Activated CD4-positive, alpha-beta memory T cell treated with anti-CD3 and anti-CD28 coated beads, Interleukin-2, amount 10 ng/mL, durations not matched to agents 7 days and 5 days (primary cell): ENCODE measurements at regions not wholly inside any gene's neighbourhood (a gene's known extent, or its start where the extent isn't known, plus 50 kb on each side); places are given as distances from the start of the nearest gene placed in this dataset.
"Not testable (repeated sequence)": the region's sequence is repeated elsewhere in the genome, so short reads cannot be mapped to it uniquely, and the experiment has no call there.

Experiments
- CTCF ChIA-PET: fragments of 350-600 bp; sonication (Branson Sonifier 250); formaldehyde crosslinking; loops from one replicate; lab custom pipeline; 2021; ENCODE audit warnings: antibody characterized with exemption, inconsistent platforms; lab: Charles Lee
- POLR2A ChIA-PET: fragments of 350-600 bp; sonication (Branson Sonifier 250); formaldehyde crosslinking; loops from one replicate; lab custom pipeline; 2021; ENCODE audit warnings: antibody characterized with exemption; lab: Charles Lee
- DNase-seq: peaks from one replicate; pipeline ENCODE4 v3.0.0-alpha.2; 2020
- H3K27ac Mint-ChIP-seq: one replicate; pipeline ENCODE4 v1.8.0; 2021; ENCODE audit warnings: mild to moderate bottlenecking, mixed read lengths
- H3K27me3 Mint-ChIP-seq: one replicate; pipeline ENCODE4 v1.8.0; 2021; ENCODE audit warnings: mixed read lengths
- H3K36me3 Mint-ChIP-seq: one replicate; pipeline ENCODE4 v1.8.0; 2021; ENCODE audit warnings: low read depth, mixed read lengths
- H3K4me1 Mint-ChIP-seq: one replicate; pipeline ENCODE4 v1.8.0; 2021; ENCODE audit warnings: mixed read lengths
- H3K4me3 Mint-ChIP-seq: one replicate; pipeline ENCODE4 v1.8.0; 2021; ENCODE audit warnings: mild to moderate bottlenecking, mixed read lengths
- H3K9me3 Mint-ChIP-seq: one replicate; pipeline ENCODE4 v1.8.0; 2021; ENCODE audit warnings: mixed read lengths

GRCh38 chr4:111282035-111282434, 659.2 kb upstream of the PITX2 start:
- POLR2A ChIA-PET = no interaction called here
- H3K27me3 Mint-ChIP-seq = no peaks in the 10 kb centered on the region
- no peak overlapping the region for H3K27ac Mint-ChIP-seq
- no peaks in the 10 kb centered on the region for H3K36me3 Mint-ChIP-seq
- H3K4me3 Mint-ChIP-seq = no peak overlapping the region
- CTCF ChIA-PET = interaction anchor here (1.3 kb wide), 1 partner anchor 28 kb away, joined by 3 read pairs; no protein-coding TSS in a partner anchor
- no peaks in the 10 kb centered on the region for H3K4me1 Mint-ChIP-seq
- DNase-seq = no peak
- H3K9me3 Mint-ChIP-seq = no peaks in the 10 kb centered on the region

GRCh38 chr4:111283066-111283677, 660.3 kb upstream of the PITX2 start:
- peak; percentile 45 for DNase-seq
- Mint-ChIP-seq H3K4me3 (no peak overlapping the region), H3K36me3 (no peaks in the 10 kb centered on the region), H3K9me3 (no peaks in the 10 kb centered on the region), H3K27me3 (no peaks in the 10 kb centered on the region), H3K27ac (no peak overlapping the region), H3K4me1 (no peaks in the 10 kb centered on the region)
- ChIA-PET CTCF (interaction anchor here (0.9 to 1.3 kb wide), 2 partner anchors 29 to 43 kb away, joined by 3 read pairs; no protein-coding TSS in a partner anchor), POLR2A (no interaction called here)

GRCh38 chr4:111296466-111296865, 673.6 kb upstream of the PITX2 start:
- Mint-ChIP-seq H3K9me3 (peaks cover 3% of the 10 kb centered on the region), H3K4me3 (no peak overlapping the region), H3K36me3 (no peaks in the 10 kb centered on the region), H3K27ac (no peak overlapping the region), H3K4me1 (no peaks in the 10 kb centered on the region), H3K27me3 (no peaks in the 10 kb centered on the region)
- DNase-seq = no peak
- ChIA-PET POLR2A (no interaction called here), CTCF (no interaction called here)

- H3K9me3 Mint-ChIP-seq = peaks cover 3% of the 10 kb centered on the region
- no peaks in the 10 kb centered on the region for H3K27me3 Mint-ChIP-seq
- DNase-seq = no peak
- POLR2A ChIA-PET = no interaction called here
- no peaks in the 10 kb centered on the region for H3K36me3 Mint-ChIP-seq
- H3K27ac Mint-ChIP-seq = no peak overlapping the region
- no peaks in the 10 kb centered on the region for H3K4me1 Mint-ChIP-seq
- CTCF ChIA-PET = no interaction called here
- H3K4me3 Mint-ChIP-seq = no peak overlapping the region
Measured at GRCh38 chr4:111303806-111304205, 680.9 kb upstream of the PITX2 start.

- Mint-ChIP-seq H3K9me3 (no peaks in the 10 kb centered on the region), H3K27ac (no peak overlapping the region), H3K4me3 (no peak overlapping the region), H3K27me3 (no peaks in the 10 kb centered on the region), H3K36me3 (no peaks in the 10 kb centered on the region), H3K4me1 (no peaks in the 10 kb centered on the region)
- POLR2A ChIA-PET = no interaction called here
- DNase-seq = no peak
- CTCF ChIA-PET = no interaction called here
Measured at GRCh38 chr4:111323496-111323895, 700.6 kb upstream of the PITX2 start.

GRCh38 chr4:111323916-111324315, 701.0 kb upstream of the PITX2 start:
- H3K4me3 Mint-ChIP-seq = no peak overlapping the region
- no peaks in the 10 kb centered on the region for H3K27me3 Mint-ChIP-seq
- ChIA-PET CTCF (no interaction called here), POLR2A (no interaction called here)
- no peaks in the 10 kb centered on the region for H3K4me1 Mint-ChIP-seq
- no peaks in the 10 kb centered on the region for H3K9me3 Mint-ChIP-seq
- H3K36me3 Mint-ChIP-seq = no peaks in the 10 kb centered on the region
- no peak for DNase-seq
- H3K27ac Mint-ChIP-seq = no peak overlapping the region

GRCh38 chr4:111326450-111326849, 703.6 kb upstream of the PITX2 start:
- no peaks in the 10 kb centered on the region for H3K9me3 Mint-ChIP-seq
- no peak overlapping the region for H3K4me3 Mint-ChIP-seq
- no peak for DNase-seq
- H3K27me3 Mint-ChIP-seq = no peaks in the 10 kb centered on the region
- H3K27ac Mint-ChIP-seq = no peak overlapping the region
- no peaks in the 10 kb centered on the region for H3K36me3 Mint-ChIP-seq
- ChIA-PET POLR2A (no interaction called here), CTCF (interaction anchor here (1.5 kb wide), 1 partner anchor 44 kb away, joined by 3 read pairs; no protein-coding TSS in a partner anchor)
- H3K4me1 Mint-ChIP-seq = no peaks in the 10 kb centered on the region

GRCh38 chr4:111330786-111331185, 707.9 kb upstream of the PITX2 start:
- CTCF ChIA-PET = no interaction called here

GRCh38 chr4:111334361-111334760, 711.5 kb upstream of the PITX2 start:
- no peaks in the 10 kb centered on the region for H3K27me3 Mint-ChIP-seq
- no peak for DNase-seq
- no peak overlapping the region for H3K4me3 Mint-ChIP-seq
- no peaks in the 10 kb centered on the region for H3K4me1 Mint-ChIP-seq
- H3K36me3 Mint-ChIP-seq = no peaks in the 10 kb centered on the region
- CTCF ChIA-PET = no interaction called here
- H3K9me3 Mint-ChIP-seq = peaks cover 3% of the 10 kb centered on the region
- POLR2A ChIA-PET = no interaction called here
- H3K27ac Mint-ChIP-seq = no peak overlapping the region

More at GRCh38 chr4:111330786-111331185, 707.9 kb upstream of the PITX2 start:
- H3K9me3 Mint-ChIP-seq = no peaks in the 10 kb centered on the region
- H3K27ac Mint-ChIP-seq = no peak overlapping the region
- POLR2A ChIA-PET = no interaction called here
- H3K27me3 Mint-ChIP-seq = no peaks in the 10 kb centered on the region
- H3K4me1 Mint-ChIP-seq = no peaks in the 10 kb centered on the region
- no peaks in the 10 kb centered on the region for H3K36me3 Mint-ChIP-seq
- H3K4me3 Mint-ChIP-seq = no peak overlapping the region
- DNase-seq = no peak

GRCh38 chr4:111337186-111337876, 714.5 kb upstream of the PITX2 start:
- H3K4me3 Mint-ChIP-seq, DNase-seq, H3K27me3 Mint-ChIP-seq, H3K27ac Mint-ChIP-seq, H3K9me3 Mint-ChIP-seq, POLR2A ChIA-PET, H3K36me3 Mint-ChIP-seq, CTCF ChIA-PET, H3K4me1 Mint-ChIP-seq: not testable (repeated sequence)

GRCh38 chr4:111359602-111360001, 736.7 kb upstream of the PITX2 start:
- CTCF ChIA-PET = no interaction called here

GRCh38 chr4:111360906-111361305, 738.0 kb upstream of the PITX2 start:
- Mint-ChIP-seq H3K4me1 (no peaks in the 10 kb centered on the region), H3K27ac (no peak overlapping the region), H3K4me3 (no peak overlapping the region), H3K9me3 (no peaks in the 10 kb centered on the region), H3K36me3 (no peaks in the 10 kb centered on the region), H3K27me3 (no peaks in the 10 kb centered on the region)
- ChIA-PET CTCF (no interaction called here), POLR2A (no interaction called here)
- no peak for DNase-seq

More at GRCh38 chr4:111359602-111360001, 736.7 kb upstream of the PITX2 start:
- Mint-ChIP-seq H3K4me1 (no peaks in the 10 kb centered on the region), H3K36me3 (no peaks in the 10 kb centered on the region), H3K9me3 (no peaks in the 10 kb centered on the region), H3K27ac (no peak overlapping the region), H3K27me3 (no peaks in the 10 kb centered on the region), H3K4me3 (no peak overlapping the region)
- POLR2A ChIA-PET = no interaction called here
- no peak for DNase-seq

- no peaks in the 10 kb centered on the region for H3K27me3 Mint-ChIP-seq
Measured at GRCh38 chr4:111362941-111363361, 740.1 kb upstream of the PITX2 start.

GRCh38 chr4:111377880-111378279, 755.0 kb upstream of the PITX2 start:
- POLR2A ChIA-PET, H3K27me3 Mint-ChIP-seq, H3K4me1 Mint-ChIP-seq, H3K36me3 Mint-ChIP-seq, CTCF ChIA-PET, H3K27ac Mint-ChIP-seq, H3K9me3 Mint-ChIP-seq, H3K4me3 Mint-ChIP-seq, DNase-seq: not testable (repeated sequence)

More at GRCh38 chr4:111362941-111363361, 740.1 kb upstream of the PITX2 start:
- no peak overlapping the region for H3K4me3 Mint-ChIP-seq
- H3K9me3 Mint-ChIP-seq = no peaks in the 10 kb centered on the region
- CTCF ChIA-PET = no interaction called here
- POLR2A ChIA-PET = no interaction called here
- H3K27ac Mint-ChIP-seq = no peak overlapping the region
- DNase-seq = no peak
- H3K36me3 Mint-ChIP-seq = no peaks in the 10 kb centered on the region
- no peaks in the 10 kb centered on the region for H3K4me1 Mint-ChIP-seq
